GM13977 (cell line): ENCODE measurements at regions not wholly inside any gene's neighbourhood (a gene's known extent, or its start where the extent isn't known, plus 50 kb on each side); places are given as distances from the start of the nearest gene placed in this dataset.

Source experiments
- DNase-seq: peaks from one replicate; pipeline ENCODE4 v3.0.0; 2012; ENCODE audit warnings: low spot score
- in situ Hi-C: fragments of 300-500 bp; cut with MboI; formaldehyde crosslinking; loops from one replicate; pipeline ENCODE4 v1.12.0; 2022; ENCODE audit warnings: low sequenced_read_pairs, low pct_unique_long_range_greater_than_20kb, mixed read lengths, inconsistent platforms; ENCODE audit not compliant: unreplicated experiment
- TF ChIP-seq, protein P1 (sequence below): IDR thresholded peaks from 2 replicates; pipeline ENCODE4 v1.5.1; 2012; ENCODE audit warnings: mild to moderate bottlenecking, control low read depth; ENCODE audit not compliant: insufficient read depth; ENCODE audit errors: extremely low read depth, missing control alignments

DNA sequence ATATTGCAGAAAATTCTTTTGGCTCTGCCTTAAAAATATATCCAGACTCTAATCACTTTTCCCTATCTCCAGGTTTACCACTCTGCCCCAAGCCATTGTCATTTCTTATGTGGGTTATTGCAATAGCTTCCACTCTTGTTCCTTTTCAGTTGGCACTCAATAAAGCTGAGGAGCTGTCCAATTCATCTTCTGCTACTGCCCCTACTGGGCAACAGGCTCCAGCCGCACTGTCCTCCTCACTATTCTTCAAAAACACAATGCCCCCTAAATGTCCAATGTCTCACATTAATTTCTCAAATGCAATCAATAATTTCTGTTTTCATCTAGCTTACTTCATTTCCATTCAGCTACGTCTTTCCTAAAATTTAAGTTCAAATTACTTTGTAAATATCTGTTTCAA is 1262.5 kb upstream of the CDH2 start:
- in situ Hi-C loops: no loop called here
- DNase-seq: no peak
- TF ChIP-seq, protein P1, sequence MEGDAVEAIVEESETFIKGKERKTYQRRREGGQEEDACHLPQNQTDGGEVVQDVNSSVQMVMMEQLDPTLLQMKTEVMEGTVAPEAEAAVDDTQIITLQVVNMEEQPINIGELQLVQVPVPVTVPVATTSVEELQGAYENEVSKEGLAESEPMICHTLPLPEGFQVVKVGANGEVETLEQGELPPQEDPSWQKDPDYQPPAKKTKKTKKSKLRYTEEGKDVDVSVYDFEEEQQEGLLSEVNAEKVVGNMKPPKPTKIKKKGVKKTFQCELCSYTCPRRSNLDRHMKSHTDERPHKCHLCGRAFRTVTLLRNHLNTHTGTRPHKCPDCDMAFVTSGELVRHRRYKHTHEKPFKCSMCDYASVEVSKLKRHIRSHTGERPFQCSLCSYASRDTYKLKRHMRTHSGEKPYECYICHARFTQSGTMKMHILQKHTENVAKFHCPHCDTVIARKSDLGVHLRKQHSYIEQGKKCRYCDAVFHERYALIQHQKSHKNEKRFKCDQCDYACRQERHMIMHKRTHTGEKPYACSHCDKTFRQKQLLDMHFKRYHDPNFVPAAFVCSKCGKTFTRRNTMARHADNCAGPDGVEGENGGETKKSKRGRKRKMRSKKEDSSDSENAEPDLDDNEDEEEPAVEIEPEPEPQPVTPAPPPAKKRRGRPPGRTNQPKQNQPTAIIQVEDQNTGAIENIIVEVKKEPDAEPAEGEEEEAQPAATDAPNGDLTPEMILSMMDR: no peak

DNA sequence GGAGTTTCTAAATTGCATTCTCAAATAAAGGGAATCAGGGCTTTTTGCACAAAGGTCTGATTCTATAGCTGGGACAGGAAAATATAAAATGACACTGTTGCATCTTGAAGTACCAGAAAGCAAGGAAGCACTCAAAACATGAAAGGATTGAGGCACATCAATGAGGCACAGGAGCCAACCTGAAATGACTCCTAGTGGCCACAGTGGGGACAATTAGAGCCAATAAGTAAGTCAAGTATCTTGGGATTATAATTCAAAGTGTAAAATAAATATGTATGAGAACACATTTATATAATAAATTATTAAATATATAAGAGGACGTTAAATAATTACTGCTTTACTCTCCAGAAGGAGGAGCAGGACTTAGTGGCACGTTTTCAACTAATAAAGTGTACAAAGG is 1259.5 kb upstream of the CDH2 start:
- DNase-seq: no peak
- TF ChIP-seq, protein P1: no peak
- in situ Hi-C loops: no loop called here

DNA sequence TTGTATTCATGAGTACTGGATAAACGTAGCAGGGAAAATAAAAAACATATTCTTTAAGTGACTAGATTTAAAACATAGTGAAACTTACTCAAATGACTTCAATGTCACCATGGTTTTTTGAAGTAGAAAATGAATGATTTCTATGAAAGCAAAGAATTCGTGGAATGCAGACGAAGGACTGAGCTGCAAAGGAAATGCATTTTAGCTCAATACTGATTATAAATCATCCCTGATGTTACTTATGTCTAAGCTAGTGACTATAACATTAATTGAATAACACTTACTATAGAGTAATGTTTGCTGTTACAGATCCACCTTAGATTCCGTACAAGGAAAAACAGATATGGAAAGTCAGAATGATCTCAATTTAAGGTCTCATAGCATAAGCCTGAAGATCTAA is 1257.7 kb upstream of the CDH2 start:
- DNase-seq: no peak
- TF ChIP-seq, protein P1: no peak
- in situ Hi-C loops: no loop called here

DNA sequence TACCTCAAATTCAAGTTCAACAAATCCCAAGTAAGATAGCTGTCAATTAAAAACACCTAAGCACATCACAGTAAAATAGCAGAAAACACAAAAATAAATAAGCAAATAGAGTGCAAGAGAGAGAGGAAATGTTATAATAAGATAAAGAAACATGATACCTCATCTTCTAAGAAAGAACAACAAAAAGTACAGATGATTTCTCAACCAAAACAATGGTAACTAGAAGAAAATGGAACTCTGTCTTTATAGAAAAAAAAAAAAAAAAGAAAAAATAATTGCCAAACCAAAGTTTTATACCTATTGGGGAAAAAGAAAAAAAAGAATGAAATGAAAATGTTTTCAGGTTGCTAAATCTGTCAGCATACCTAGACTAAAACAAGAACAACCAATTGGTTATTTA is 1253.5 kb upstream of the CDH2 start:
- DNase-seq: no peak
- in situ Hi-C loops: no loop called here
- TF ChIP-seq, protein P1: no peak

DNA sequence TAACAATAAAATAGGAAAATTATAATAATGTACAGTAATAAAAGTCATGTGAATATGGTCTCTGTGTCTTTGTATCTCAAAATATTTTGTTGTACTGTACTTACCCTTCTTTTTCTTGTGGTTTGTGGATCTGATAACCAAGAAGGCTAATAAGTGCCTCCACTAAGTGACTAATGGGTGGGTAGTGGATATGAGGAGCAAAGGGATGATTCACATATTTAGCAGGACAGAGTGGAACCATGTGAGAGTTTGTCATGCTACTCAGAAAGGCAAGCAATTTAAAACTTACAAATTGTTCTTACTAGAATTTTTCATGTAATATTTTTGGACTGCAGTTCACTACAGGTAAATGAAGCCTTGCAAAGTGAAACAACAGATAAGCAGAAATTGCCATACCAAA is 1241.2 kb upstream of the CDH2 start:
- TF ChIP-seq, protein P1: no peak
- in situ Hi-C loops: no loop called here

DNA sequence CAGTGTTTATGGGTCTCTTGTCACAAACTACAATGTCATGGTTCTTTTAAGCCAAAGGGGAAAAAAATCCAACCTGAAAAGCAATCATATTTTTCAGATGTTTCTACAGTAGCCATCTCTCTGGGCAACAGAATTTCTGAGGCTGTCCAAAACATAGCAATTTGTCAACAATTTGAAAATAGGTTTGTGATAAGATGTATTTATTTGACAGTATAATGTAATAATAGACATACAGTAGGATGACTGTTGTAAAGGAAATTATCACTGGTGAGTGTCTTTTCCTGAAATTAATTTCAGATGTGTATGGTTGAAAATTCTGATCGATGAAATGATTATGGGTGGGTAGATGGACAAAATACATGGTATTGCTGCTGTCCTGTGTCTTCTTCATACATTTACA is 1230.1 kb upstream of the CDH2 start:
- in situ Hi-C loops: no loop called here
- TF ChIP-seq, protein P1: no peak
- no peak for DNase-seq

More for the DNA sequence above, 1241.2 kb upstream of the CDH2 start:
- DNase-seq: no peak

DNA sequence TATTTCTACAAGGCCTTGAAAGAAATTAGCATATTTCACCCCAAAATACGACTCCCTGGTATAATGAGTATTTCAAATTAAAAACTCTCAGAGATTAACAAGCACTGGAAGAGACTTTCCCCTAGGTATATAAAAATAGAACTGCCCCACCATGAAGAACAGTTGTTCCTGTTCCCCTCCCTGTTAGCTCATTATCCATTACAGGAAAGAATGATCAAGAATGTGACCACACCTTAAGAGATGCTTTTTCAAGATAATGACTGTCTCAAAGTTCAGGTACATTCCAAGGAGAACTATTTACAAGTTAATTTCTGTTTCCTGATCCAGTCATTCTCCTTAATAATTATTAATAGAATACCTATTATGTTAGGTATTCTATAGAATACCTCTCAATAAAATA is 1220.6 kb upstream of the CDH2 start:
- in situ Hi-C loops: no loop called here
- TF ChIP-seq, protein P1: no peak
- DNase-seq: no peak
